Panc1 (cell line): ENCODE measurements at regions not wholly inside any gene's neighbourhood (a gene's known extent, or its start where the extent isn't known, plus 50 kb on each side); places are given as distances from the start of the nearest gene placed in this dataset.

ENCODE experiments used
- ATAC-seq: fragments of 200-7000 bp; cut with Tn5 transposase; 2 replicates; pipeline ENCODE4 v1.9.1; 2020; ENCODE audit warnings: mild to moderate bottlenecking, moderate library complexity
- BruUV-seq: library from RNA; stranded (reverse); fragments of 400-500 nt; replicated peaks from 2 replicates; lab custom pipeline; 2021; lab: Mats Ljungman, UMichigan
- CTCF ChIA-PET: fragments of 300-600 bp; sonication (Branson Sonifier 250); formaldehyde crosslinking; loops from one replicate; lab custom pipeline; 2022; ENCODE audit warnings: antibody characterized with exemption; lab: Charles Lee
- POLR2A ChIA-PET: fragments of 300-600 bp; sonication (Branson Sonifier 250); formaldehyde crosslinking; loops from one replicate; lab custom pipeline; 2022; ENCODE audit warnings: antibody characterized with exemption; lab: Charles Lee
- DNase-seq: peaks from one replicate; pipeline ENCODE4 v3.0.0-alpha.2; 2010; ENCODE audit warnings: low read depth, low spot score
- H3K27ac ChIP-seq: 2 replicates; pipeline ENCODE4 v1.5.1; 2011; ENCODE audit warnings: mild to moderate bottlenecking, low read length, inconsistent platforms
- H3K27me3 ChIP-seq: fragments of 200-500 bp; sonication (Bioruptor generic); 2 replicates; pipeline ENCODE4 v1.6.0; 2014; ENCODE audit warnings: low read length, inconsistent platforms; ENCODE audit not compliant: control insufficient read depth, insufficient read depth
- H3K36me3 ChIP-seq: fragments of 200-500 bp; sonication (Bioruptor generic); 2 replicates; pipeline ENCODE4 v1.5.1; 2014; ENCODE audit warnings: inconsistent platforms, mild to moderate bottlenecking, low read length, moderate library complexity; ENCODE audit not compliant: control insufficient read depth, insufficient read depth
- H3K4me1 ChIP-seq: 2 replicates; pipeline ENCODE4 v1.5.1; 2011; ENCODE audit warnings: inconsistent platforms, mild to moderate bottlenecking, low read length, moderate library complexity; ENCODE audit not compliant: control insufficient read depth, insufficient read depth
- H3K4me3 ChIP-seq, 2 experiments: 2 replicates each; pipeline ENCODE4 v1.5.1; 2011 to 2012; ENCODE audit warnings: low read depth in 2 of 2, low read length in 2 of 2, mild to moderate bottlenecking in 2 of 2, inconsistent platforms in 1 of 2, moderate library complexity in 1 of 2
- H3K9me3 ChIP-seq: fragments of 200-500 bp; sonication (Bioruptor generic); 2 replicates; pipeline ENCODE4 v1.5.1; 2014; ENCODE audit warnings: low read depth, mild to moderate bottlenecking, inconsistent platforms, low read length, moderate library complexity; ENCODE audit not compliant: control insufficient read depth, insufficient read depth
- CTCF ChIP-seq: fragments of 450-650 bp; IDR thresholded peaks from 2 replicates; pipeline ENCODE4 v1.5.1; 2017; ENCODE audit warnings: mild to moderate bottlenecking
- POLR2AphosphoS5 ChIP-seq: IDR thresholded peaks from 2 replicates; pipeline ENCODE4 v1.6.1; 2012; ENCODE audit warnings: mild to moderate bottlenecking, low read depth, low read length, moderate library complexity
- REST ChIP-seq, 2 experiments: IDR thresholded peaks; 2 replicates each; pipeline ENCODE4 v1.6.1; 2011 to 2012; ENCODE audit warnings: low read depth in 2 of 2, control low read depth in 1 of 2, low read length in 1 of 2, mild to moderate bottlenecking in 1 of 2, moderate library complexity in 1 of 2; ENCODE audit not compliant: insufficient read depth in 1 of 2
- SIN3A ChIP-seq: IDR thresholded peaks from 2 replicates; pipeline ENCODE4 v1.6.1; 2012; ENCODE audit warnings: low read depth, mild to moderate bottlenecking, low read length, moderate library complexity, borderline replicate concordance; ENCODE audit not compliant: insufficient read depth
- TCF7L2 ChIP-seq: IDR thresholded peaks from 2 replicates; pipeline ENCODE4 v1.6.1; 2011; ENCODE audit warnings: mild to moderate bottlenecking, low read depth, low read length, inconsistent platforms
- in situ Hi-C: cut with HindIII; loops from 2 replicates; pipeline ENCODE4 v1.10.0; 2016; ENCODE audit warnings: low sequenced_read_pairs, low pct_unique_long_range_greater_than_20kb
- intact Hi-C: fragments of 100-400 bp; cut with micrococcal nuclease; formaldehyde crosslinking; loops from one replicate; pipeline ENCODE4 v1.10.0; 2022; ENCODE audit not compliant: unreplicated experiment

- no peak for DNase-seq
- Histone ChIP-seq H3K4me3 (no peak overlapping the region), H3K27me3 (no peaks in the 10 kb centered on the region), H3K9me3 (no peaks in the 10 kb centered on the region), H3K36me3 (no peaks in the 10 kb centered on the region), H3K27ac (no peak overlapping the region), H3K4me1 (no peaks in the 10 kb centered on the region)
- ChIA-PET POLR2A (no interaction called here), CTCF (no interaction called here)
- no peak for ATAC-seq
- in situ Hi-C loops (no loop called here), intact Hi-C loops (no loop called here)
- TF ChIP-seq REST (IDR thresholded peaks at IDR 0.05; ENCODE audit: insufficient read depth in 1 of 2, low read depth in 2 of 2, low read length in 1 of 2) (no peak), TCF7L2 (no peak), SIN3A (no peak), CTCF (no peak), POLR2AphosphoS5 (no peak)
- BruUV-seq = no TSS peak
Measured at GRCh38 chr18:4587204-4587603, 132.1 kb upstream of the DLGAP1 start.

- BruUV-seq = no TSS peak
- in situ Hi-C loops (no loop called here), intact Hi-C loops (no loop called here)
- no peak overlapping the region for H3K27ac ChIP-seq
- H3K4me3 ChIP-seq = no peak overlapping the region
- H3K4me1 ChIP-seq = no peaks in the 10 kb centered on the region
- ChIA-PET POLR2A (no interaction called here), CTCF (no interaction called here)
- H3K27me3 ChIP-seq = no peaks in the 10 kb centered on the region
- DNase-seq (no peak), ATAC-seq (no peak)
- H3K9me3 ChIP-seq = no peaks in the 10 kb centered on the region
- no peak for TF ChIP-seq SIN3A
- no peaks in the 10 kb centered on the region for H3K36me3 ChIP-seq
Measured at GRCh38 chr18:4586731-4587130, 131.6 kb upstream of the DLGAP1 start.

- no peaks in the 10 kb centered on the region for H3K4me1 ChIP-seq
- BruUV-seq = no TSS peak
- ATAC-seq (no peak), DNase-seq (no peak)
- POLR2A ChIA-PET = no interaction called here
- H3K36me3 ChIP-seq = no peaks in the 10 kb centered on the region
- intact Hi-C loops (no loop called here), in situ Hi-C loops (no loop called here)
- no peak overlapping the region for H3K4me3 ChIP-seq
- TF ChIP-seq POLR2AphosphoS5 (no peak), TCF7L2 (no peak), CTCF (no peak), SIN3A (no peak), REST (IDR thresholded peaks at IDR 0.05; ENCODE audit: insufficient read depth in 1 of 2, low read depth in 2 of 2, low read length in 1 of 2) (no peak)
- peaks cover 3% of the 10 kb centered on the region; the same call in 1 of the 2 replicates for H3K9me3 ChIP-seq
- CTCF ChIA-PET = no interaction called here
- H3K27ac ChIP-seq = no peak overlapping the region
- no peaks in the 10 kb centered on the region for H3K27me3 ChIP-seq
Measured at GRCh38 chr18:4582431-4583335, 127.6 kb upstream of the DLGAP1 start.
